NCI-H2107 (cell line): ENCODE measurements at regions not wholly inside any gene's neighbourhood (a gene's known extent, or its start where the extent isn't known, plus 50 kb on each side); places are given as distances from the start of the nearest gene placed in this dataset.
"Not testable (repeated sequence)": the region's sequence is repeated elsewhere in the genome, so short reads cannot be mapped to it uniquely, and the experiment has no call there.

Experiments used
- DNase-seq: peaks from one replicate; lab custom pipeline; 2025; lab: John Stamatoyannopoulos, UW

DNA sequence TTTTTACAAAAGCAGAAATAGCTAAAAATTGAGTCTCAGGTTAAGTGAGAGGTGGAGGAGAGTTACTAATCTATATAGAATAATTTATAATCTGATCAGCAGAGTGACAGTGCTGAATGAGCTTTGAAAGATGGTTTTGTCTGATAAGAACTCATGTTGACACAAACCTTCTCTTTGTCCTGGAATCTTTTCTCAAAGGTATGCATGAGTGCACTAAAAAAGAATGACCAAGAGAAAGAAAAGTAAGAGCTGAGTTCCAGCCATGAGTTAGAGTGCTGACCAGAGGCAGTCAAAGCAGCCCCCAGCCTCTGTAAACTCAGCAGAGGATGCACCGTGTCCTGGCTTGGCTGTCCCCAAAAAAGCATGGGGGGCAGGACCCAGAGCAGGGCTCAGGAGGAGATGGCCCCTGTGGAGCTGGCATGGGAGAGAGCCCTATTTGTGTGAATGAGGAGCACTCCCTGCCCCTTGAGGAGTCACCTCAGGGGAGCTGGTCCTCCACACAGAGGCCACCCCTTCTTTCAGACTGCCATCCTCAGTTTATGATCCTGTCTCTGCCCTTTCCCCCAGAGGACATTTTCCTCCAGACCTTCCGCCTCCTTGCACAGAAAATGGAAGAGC, 129.8 kb downstream of the SEC23A start:
- no peak for DNase-seq

DNA sequence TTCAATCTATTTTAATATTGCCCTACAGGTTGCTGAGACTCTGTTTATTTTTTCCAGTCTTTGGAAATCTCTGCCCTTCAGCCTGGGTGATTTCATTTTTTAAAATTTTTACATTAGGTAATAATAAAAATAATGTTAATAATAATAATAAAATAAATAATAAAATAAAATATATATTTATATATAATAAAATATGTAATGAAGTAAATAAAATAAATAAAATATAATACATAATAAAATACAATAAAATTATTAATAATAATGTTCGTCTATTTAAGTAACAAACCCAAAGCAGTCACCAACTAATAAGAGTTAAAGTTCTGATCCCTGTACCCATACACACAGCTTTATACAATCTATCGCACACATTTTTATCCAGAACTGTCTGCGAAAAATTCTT, 130.5 kb downstream of the SEC23A start:
- no peak for DNase-seq

DNA sequence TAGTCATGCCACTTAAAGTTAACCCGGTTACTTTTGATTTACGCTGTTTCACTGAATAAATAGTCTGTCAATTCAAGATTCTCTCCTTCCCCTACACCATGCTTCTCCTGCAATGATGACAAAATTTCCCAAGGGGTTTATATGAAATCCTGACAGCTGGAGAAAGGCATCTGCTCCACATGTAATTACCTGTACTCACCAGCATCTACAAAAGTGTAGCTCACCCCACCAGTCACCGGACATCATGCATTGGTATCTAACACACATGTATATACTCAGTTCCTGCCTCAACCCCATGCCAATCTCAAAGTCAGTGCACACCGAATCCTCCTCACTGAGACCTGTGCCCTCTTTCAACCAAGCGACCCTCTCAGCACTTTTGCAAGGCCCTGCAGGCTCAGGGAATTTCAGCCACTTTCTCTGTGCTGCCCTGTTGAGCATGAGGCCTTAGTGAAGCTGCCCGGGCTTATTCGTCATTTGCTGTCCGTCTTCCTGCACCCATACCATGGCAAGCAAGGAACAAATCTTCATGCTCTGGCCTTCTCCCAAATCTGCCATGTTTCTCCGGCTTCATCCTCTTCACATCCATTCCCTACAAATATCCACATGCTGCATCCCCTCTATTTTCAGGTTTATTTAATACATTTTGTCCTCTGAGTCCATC, 131.6 kb downstream of the SEC23A start:
- no peak for DNase-seq

GRCh38 chr14:38964630-38965029, 138.4 kb downstream of the SEC23A start:
- DNase-seq: no peak

GRCh38 chr14:38960946-38961531, 142.0 kb downstream of the SEC23A start:
- DNase-seq: no peak

DNA sequence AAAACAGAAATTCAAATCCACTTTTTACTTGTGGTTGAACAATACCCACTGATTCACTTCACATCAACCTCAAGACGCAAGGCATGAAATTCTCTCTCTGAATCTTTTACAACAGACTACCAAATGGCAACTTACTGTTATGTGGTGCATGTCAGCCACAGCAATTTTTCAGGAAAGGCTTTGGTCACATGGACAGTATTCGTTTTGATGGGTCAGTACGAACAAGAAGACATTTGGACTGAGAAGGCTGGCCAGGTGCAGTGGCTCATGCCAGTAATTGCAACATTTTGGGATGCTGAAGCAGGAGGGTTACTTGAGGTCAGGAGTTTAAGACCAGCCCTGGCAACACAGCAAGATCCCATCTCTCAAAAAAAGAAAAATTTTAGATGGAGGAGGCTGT, 144.0 kb downstream of the SEC23A start:
- no peak for DNase-seq

DNA sequence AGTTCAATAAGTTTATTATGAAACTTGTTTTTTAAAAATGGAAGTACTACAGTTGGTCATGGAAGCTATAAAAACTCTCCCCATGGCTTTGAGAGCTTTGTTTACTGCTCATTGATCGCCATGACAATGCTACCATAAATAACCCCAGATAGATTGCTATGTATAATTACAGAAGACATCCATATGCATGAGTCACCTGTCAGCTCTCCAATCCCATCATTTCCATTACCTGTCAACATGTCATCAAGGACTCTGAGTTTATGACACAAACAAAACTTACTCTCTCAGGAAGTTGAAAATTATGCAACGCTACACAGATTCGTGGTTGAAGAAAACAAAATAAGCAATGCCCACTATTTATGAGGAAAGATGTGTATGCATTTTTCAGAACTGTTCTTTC, 144.4 kb downstream of the SEC23A start:
- DNase-seq: no peak

GRCh38 chr14:38951451-38951850, 151.6 kb downstream of the SEC23A start:
- no peak for DNase-seq

DNA sequence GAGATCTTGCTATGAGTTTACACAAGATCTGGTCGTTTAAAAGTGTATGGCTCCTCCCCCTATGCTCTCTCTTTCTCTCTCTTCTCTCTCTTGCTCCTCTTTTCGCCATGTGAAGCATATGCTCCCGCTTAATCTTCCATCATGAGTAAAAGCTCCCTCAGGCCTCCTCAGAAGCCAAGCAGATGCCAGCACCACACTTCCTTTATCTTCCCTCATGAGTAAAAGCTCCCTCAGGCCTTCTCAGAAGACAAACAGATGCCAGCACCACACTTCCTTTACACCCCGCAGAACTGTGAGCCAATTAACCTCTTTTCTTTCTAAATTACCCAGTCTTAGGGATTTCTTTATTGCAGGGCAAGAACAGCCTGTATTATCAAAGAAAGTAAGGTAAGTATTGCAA, 152.4 kb downstream of the SEC23A start:
- DNase-seq: no peak

DNA sequence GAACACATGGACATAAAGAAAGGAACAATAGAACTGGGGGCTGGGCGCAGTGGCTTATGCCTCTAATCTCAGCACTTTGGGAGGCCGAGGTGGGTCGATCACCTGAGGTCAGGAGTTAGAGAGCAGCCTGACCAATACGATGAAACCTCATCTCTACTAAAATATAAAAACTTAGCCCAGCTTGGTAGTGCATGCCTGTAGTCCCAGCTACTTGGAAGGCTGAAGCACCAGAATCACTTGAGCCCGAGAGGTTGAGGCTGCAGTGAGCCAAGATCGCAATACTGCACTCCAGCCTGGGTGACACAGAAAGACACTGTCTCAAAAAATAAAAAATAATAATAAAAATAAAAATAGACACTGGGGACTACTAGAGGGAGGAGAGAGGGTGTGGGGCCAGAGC, 154.5 kb downstream of the SEC23A start:
- no peak for DNase-seq

GRCh38 chr14:38948171-38948570, 154.9 kb downstream of the SEC23A start:
- no peak for DNase-seq

DNA sequence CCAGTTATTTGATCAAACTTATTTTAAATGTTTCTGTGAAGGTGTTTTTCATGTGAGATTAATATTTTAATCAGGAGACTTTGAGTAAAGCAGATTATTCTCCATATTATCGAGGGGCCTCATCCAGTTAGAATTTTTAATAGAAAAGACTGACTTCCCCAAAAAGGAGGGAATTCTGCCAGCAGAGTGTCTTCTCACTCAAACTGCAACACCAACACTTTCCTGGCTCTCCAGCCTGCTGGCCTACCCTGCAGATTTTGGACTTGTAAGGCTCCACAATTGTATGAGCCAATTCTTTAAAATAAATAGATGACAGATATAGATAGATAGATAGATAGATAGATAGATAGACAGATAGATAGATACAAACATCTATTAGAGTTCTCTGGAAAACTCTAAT, 155.7 kb downstream of the SEC23A start:
- no peak for DNase-seq

- no peak for DNase-seq
Observed at GRCh38 chr14:38944691-38945090, 158.3 kb downstream of the SEC23A start.

GRCh38 chr14:38941488-38941887, 161.5 kb downstream of the SEC23A start:
- DNase-seq: no peak

GRCh38 chr14:38932653-38933000, 170.4 kb downstream of the SEC23A start:
- not testable (repeated sequence) for DNase-seq

- no peak for DNase-seq
Observed at GRCh38 chr14:38931969-38932652, 170.9 kb downstream of the SEC23A start.

DNA sequence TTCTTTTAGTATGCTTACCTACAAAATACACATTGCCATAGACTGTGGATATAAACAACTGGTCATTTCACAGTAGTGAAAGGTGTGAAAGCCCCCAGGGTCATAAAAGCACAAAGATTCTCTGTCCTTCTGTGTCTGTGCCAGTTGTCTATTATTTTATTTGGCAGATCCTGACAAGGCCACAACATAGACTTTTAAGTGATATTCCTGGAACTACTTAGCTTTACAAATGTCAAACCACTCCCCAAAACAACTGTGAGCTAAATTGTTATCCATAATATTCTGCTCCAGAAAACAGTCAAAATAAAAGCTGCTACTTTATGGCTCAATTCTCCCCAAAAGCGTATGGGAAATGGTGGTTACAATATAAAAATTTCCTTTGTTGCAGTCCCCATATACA, 172.1 kb downstream of the SEC23A start:
- no peak for DNase-seq

- DNase-seq: no peak
Observed at GRCh38 chr14:38930022-38930421, 173.0 kb downstream of the SEC23A start.

GRCh38 chr14:38929416-38929815, 173.6 kb downstream of the SEC23A start:
- DNase-seq: no peak

DNA sequence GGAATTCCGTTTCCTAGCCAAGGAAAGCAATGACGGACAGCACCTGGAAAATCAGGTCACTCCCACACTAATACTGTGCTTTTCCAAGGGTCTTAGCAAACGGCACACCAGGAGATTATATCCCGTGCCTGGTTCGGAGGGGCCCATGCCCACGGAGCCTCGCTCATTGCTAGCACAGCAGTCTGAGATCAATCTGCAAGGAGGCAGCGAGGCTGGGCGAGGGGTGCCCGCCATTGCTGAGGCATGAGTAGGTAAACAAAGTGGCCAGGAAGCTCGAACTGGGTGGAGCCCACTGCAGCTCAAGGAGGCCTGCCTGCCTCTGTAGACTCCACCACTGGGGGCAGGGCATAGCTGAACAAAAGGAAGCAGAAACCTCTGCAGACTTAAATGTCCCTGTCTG, 181.1 kb downstream of the SEC23A start:
- not testable (repeated sequence) for DNase-seq

DNA sequence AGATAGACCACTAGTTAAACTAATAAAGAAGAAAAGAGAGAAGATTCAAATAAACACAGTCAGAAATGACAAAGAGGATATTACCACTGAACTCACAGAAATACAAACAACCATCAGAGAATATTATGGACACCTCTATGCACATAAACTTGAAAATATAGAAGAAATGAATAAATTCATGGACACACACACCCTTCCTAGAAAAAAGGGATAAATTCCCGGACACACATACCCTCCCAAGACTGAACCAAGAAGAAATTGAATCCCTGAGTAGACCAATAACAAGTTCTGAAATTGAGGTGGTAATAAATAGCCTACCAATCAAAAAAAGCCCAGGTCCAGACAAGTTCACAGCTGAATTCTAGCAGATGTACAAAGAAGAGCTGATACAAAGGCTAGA, 187.9 kb downstream of the SEC23A start:
- DNase-seq: no peak

- no peak for DNase-seq
Observed at GRCh38 chr14:38910092-38910491, 192.9 kb downstream of the SEC23A start.

DNA sequence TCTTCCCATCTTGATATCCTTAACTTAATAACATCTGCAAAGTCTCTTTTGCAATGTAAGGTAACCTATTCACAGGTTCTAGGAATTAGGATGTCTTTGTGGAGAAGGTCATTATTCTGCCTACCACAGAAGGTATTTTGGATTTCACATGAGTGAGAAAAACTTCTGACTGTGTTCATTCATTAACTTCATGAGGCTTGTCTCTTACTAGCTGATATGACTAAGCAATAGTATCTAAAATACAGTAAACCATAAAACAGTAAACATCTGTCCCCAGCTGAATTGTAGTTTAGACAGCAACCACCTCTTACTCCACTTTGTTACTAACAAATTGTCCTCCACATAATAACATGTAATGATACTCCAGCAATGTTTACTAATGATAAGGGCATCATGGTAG, 198.1 kb downstream of the SEC23A start:
- no peak for DNase-seq
